ENCODE measurements at regions not wholly inside any gene's neighbourhood (a gene's known extent, or its start where the extent isn't known, plus 50 kb on each side); places are given as distances from the start of the nearest gene placed in this dataset.

DNA sequence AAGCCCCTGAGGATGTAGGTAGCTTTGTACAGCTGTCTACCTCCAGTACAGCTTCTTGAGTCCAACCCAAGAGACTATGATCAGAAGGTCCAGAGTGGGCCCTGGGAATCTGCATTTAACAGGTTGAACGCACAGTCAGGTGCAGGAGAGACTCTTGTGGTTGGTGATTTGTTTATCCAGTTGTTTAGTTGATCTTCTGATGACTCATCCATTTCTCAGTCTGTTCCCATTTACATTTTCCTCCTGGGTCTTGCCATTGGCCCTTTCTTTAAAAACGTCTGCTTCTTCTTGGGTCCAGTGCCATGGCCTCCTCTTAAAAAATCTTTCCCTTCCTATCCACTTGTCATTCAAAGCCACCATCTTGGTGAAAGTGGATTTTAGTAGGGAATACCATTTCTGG, 734.2 kb downstream of the MED13L start:
- DNase-seq, result no peak
- CTCF ChIA-PET, result no interaction called here
- POLR2A ChIA-PET, result no interaction called here

DNA sequence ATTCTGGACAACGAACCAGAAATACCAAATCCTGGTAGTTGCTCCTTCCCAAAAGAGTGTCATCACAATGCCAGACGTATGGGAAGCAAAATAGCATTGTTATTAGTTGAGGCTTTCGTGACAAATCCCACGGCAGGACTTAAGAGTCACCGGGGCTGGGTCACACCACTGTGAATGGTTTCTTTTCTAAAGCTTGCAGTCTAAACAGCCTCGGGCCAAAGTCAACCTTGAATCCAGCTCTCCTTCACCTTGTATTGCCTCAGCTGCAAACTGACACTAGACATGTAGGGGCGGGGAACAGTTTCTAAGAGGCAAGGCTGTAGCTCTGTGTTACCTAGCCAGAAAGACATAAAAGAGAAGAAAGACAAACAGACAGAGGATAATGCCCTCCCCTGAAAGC, 734.8 kb downstream of the MED13L start:
- ChIA-PET POLR2A (no interaction called here), CTCF (no interaction called here)
- no peaks in the 10 kb centered on the region for H3K79me2 ChIP-seq (ENCODE audit: insufficient read depth)
- WGBS (ENCODE audit: low lambda C conversion rate), result 45% methylated on average over 7 of the region's 7 CpGs
- no peak overlapping the region for H2AFZ ChIP-seq (ENCODE audit: low read depth)
- no peak overlapping the region for H3K4me3 ChIP-seq (ENCODE audit: low read depth in 2 of 2, low read length in 1 of 2)
- no peak for DNase-seq
- no peaks in the 10 kb centered on the region for H4K20me1 ChIP-seq (ENCODE audit: insufficient read depth)
- H3K4me2 ChIP-seq, result no peak overlapping the region
- TF ChIP-seq, protein P1, sequence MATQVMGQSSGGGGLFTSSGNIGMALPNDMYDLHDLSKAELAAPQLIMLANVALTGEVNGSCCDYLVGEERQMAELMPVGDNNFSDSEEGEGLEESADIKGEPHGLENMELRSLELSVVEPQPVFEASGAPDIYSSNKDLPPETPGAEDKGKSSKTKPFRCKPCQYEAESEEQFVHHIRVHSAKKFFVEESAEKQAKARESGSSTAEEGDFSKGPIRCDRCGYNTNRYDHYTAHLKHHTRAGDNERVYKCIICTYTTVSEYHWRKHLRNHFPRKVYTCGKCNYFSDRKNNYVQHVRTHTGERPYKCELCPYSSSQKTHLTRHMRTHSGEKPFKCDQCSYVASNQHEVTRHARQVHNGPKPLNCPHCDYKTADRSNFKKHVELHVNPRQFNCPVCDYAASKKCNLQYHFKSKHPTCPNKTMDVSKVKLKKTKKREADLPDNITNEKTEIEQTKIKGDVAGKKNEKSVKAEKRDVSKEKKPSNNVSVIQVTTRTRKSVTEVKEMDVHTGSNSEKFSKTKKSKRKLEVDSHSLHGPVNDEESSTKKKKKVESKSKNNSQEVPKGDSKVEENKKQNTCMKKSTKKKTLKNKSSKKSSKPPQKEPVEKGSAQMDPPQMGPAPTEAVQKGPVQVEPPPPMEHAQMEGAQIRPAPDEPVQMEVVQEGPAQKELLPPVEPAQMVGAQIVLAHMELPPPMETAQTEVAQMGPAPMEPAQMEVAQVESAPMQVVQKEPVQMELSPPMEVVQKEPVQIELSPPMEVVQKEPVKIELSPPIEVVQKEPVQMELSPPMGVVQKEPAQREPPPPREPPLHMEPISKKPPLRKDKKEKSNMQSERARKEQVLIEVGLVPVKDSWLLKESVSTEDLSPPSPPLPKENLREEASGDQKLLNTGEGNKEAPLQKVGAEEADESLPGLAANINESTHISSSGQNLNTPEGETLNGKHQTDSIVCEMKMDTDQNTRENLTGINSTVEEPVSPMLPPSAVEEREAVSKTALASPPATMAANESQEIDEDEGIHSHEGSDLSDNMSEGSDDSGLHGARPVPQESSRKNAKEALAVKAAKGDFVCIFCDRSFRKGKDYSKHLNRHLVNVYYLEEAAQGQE (IDR thresholded peaks at IDR 0.05; ENCODE audit: low read depth, low read length), result no peak
- no peak for TF ChIP-seq NFIC (IDR thresholded peaks at IDR 0.05; ENCODE audit: borderline replicate concordance)
- TF ChIP-seq, protein P2, sequence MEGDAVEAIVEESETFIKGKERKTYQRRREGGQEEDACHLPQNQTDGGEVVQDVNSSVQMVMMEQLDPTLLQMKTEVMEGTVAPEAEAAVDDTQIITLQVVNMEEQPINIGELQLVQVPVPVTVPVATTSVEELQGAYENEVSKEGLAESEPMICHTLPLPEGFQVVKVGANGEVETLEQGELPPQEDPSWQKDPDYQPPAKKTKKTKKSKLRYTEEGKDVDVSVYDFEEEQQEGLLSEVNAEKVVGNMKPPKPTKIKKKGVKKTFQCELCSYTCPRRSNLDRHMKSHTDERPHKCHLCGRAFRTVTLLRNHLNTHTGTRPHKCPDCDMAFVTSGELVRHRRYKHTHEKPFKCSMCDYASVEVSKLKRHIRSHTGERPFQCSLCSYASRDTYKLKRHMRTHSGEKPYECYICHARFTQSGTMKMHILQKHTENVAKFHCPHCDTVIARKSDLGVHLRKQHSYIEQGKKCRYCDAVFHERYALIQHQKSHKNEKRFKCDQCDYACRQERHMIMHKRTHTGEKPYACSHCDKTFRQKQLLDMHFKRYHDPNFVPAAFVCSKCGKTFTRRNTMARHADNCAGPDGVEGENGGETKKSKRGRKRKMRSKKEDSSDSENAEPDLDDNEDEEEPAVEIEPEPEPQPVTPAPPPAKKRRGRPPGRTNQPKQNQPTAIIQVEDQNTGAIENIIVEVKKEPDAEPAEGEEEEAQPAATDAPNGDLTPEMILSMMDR (IDR thresholded peaks at IDR 0.05), result no peak
- no peak for TF ChIP-seq YY1 (IDR thresholded peaks at IDR 0.05; ENCODE audit: low read depth)
- no peak for TF ChIP-seq GABPA (IDR thresholded peaks at IDR 0.05; ENCODE audit: low read depth)
- no peak for TF ChIP-seq POLR2AphosphoS5 (IDR thresholded peaks at IDR 0.05; ENCODE audit: low read depth, low read length)
- no peak for TF ChIP-seq FOSL2 (IDR thresholded peaks at IDR 0.05; ENCODE audit: borderline replicate concordance, low read depth)
- TF ChIP-seq, protein P3, sequence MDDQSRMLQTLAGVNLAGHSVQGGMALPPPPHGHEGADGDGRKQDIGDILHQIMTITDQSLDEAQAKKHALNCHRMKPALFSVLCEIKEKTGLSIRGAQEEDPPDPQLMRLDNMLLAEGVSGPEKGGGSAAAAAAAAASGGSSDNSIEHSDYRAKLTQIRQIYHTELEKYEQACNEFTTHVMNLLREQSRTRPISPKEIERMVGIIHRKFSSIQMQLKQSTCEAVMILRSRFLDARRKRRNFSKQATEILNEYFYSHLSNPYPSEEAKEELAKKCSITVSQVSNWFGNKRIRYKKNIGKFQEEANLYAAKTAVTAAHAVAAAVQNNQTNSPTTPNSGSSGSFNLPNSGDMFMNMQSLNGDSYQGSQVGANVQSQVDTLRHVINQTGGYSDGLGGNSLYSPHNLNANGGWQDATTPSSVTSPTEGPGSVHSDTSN (IDR thresholded peaks at IDR 0.05), result no peak
- no peak for TF ChIP-seq RXRA (IDR thresholded peaks at IDR 0.05; ENCODE audit: borderline replicate concordance, low read depth)
- TF ChIP-seq TCF12 (IDR thresholded peaks at IDR 0.05), result no peak
- no peak overlapping the region for H3K9ac ChIP-seq
- no peaks in the 10 kb centered on the region for H3K4me1 ChIP-seq (ENCODE audit: control insufficient read depth in 1 of 2, insufficient read depth in 2 of 2, low read depth in 1 of 2, low read length in 1 of 2)
- H3F3A ChIP-seq (replicated peaks; ENCODE audit: insufficient read depth), result no peaks in the 10 kb centered on the region
- no peaks in the 10 kb centered on the region for H3K27me3 ChIP-seq (ENCODE audit: insufficient read depth)
- no peaks in the 10 kb centered on the region for H3K9me2 ChIP-seq
- no peaks in the 10 kb centered on the region for H3K9me3 ChIP-seq
- no peak overlapping the region for H3K27ac ChIP-seq (ENCODE audit: low read depth in 2 of 2, low read length in 1 of 2)
- no peaks in the 10 kb centered on the region for H3K36me3 ChIP-seq (replicated peaks in 1 of 2; ENCODE audit: control insufficient read depth in 1 of 2, insufficient read depth in 2 of 2, low read length in 1 of 2)

More for the DNA sequence above, 734.2 kb downstream of the MED13L start:
- Histone ChIP-seq H3K36me3 (replicated peaks in 1 of 2; ENCODE audit: control insufficient read depth in 1 of 2, insufficient read depth in 2 of 2, low read length in 1 of 2) (no peaks in the 10 kb centered on the region), H3K27me3 (ENCODE audit: insufficient read depth) (no peaks in the 10 kb centered on the region), H3K4me3 (ENCODE audit: low read depth in 2 of 2, low read length in 1 of 2) (no peak overlapping the region), H3K9me2 (no peaks in the 10 kb centered on the region), H4K20me1 (ENCODE audit: insufficient read depth) (no peaks in the 10 kb centered on the region), H3K9ac (no peak overlapping the region), H3K4me1 (ENCODE audit: control insufficient read depth in 1 of 2, insufficient read depth in 2 of 2, low read depth in 1 of 2, low read length in 1 of 2) (no peaks in the 10 kb centered on the region), H3K79me2 (ENCODE audit: insufficient read depth) (no peaks in the 10 kb centered on the region), H3F3A (replicated peaks; ENCODE audit: insufficient read depth) (no peaks in the 10 kb centered on the region), H3K27ac (ENCODE audit: low read depth in 2 of 2, low read length in 1 of 2) (no peak overlapping the region), H3K4me2 (no peak overlapping the region), H3K9me3 (no peaks in the 10 kb centered on the region), H2AFZ (ENCODE audit: low read depth) (no peak overlapping the region)
- WGBS (ENCODE audit: low lambda C conversion rate), result 28% methylated on average over 2 of the region's 2 CpGs
- TF ChIP-seq TCF12 (IDR thresholded peaks at IDR 0.05) (no peak), NRF1 (IDR thresholded peaks at IDR 0.05; ENCODE audit: low read depth, low read length) (no peak), NFIC (IDR thresholded peaks at IDR 0.05; ENCODE audit: borderline replicate concordance) (no peak)

All from SK-N-SH (cell line).